SK-N-MC (cell line): ENCODE measurements at regions not wholly inside any gene's neighbourhood (a gene's known extent, or its start where the extent isn't known, plus 50 kb on each side); places are given as distances from the start of the nearest gene placed in this dataset.

Experiments
- EZH2 ChIP-seq: fragments of 200-600 bp; sonication (generic); IDR thresholded peaks from one replicate; pipeline ENCODE4 v1.6.1; 2017; ENCODE audit warnings: antibody characterized with exemption
- POLR2AphosphoS5 ChIP-seq: IDR thresholded peaks from 2 replicates; pipeline ENCODE4 v1.6.1; 2012; ENCODE audit warnings: mild to moderate bottlenecking, low read depth, low read length, borderline replicate concordance

DNA sequence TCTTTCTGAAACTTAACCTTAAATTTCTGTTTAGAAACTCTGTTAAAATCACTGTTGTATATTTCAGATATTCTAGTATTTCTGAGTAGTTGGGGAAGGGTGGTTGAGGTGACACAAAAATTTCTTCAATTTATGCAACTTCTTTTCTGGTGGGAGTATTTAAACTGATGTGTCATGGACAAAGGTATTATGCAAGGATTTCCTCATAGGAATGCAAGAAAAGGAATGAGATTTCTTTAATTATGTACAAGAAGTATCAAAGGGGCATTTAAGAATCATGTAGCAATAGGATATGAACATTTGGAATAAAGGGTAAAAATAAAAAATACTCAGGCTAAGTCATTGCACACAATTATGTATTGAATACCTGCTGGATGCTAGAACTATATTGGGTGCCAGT lies 575.8 kb upstream of the KLF12 start:
- TF ChIP-seq EZH2, result no peak
- no peak for TF ChIP-seq POLR2AphosphoS5
